ENCODE measurements at regions not wholly inside any gene's neighbourhood (a gene's known extent, or its start where the extent isn't known, plus 50 kb on each side); places are given as distances from the start of the nearest gene placed in this dataset.
A peak's percentile ranks its signal among the peaks of the same experiment; 100 is the strongest.

- Mint-ChIP-seq H3K9me3 (peaks cover 8% of the 10 kb centered on the region in 2 experiments), H3K36me3 (ENCODE audit: insufficient read depth in 1 of 3, low read depth in 3 of 3) (peaks cover 0 to 12% (median 5%) of the 10 kb centered on the region in 3 experiments; a peak in 3 of 7 replicates), H3K4me1 (peaks cover 3 to 4% of the 10 kb centered on the region in 2 experiments), H3K27ac (no peak overlapping the region), H3K4me3 (no peak overlapping the region; a peak in 1 of 5 replicates), H3K27me3 (ENCODE audit: low read depth) (peaks cover 16% of the 10 kb centered on the region)
- no peak overlapping the region for H2BK20ac ChIP-seq (ENCODE audit: low read depth, low read length, poor library complexity, severe bottlenecking)
- no peak overlapping the region for H3K56ac ChIP-seq (ENCODE audit: insufficient read length, low read depth, low read length)
- no peak overlapping the region for H3K23ac ChIP-seq (ENCODE audit: insufficient read length, low read depth, low read length)
- H3K23me2 ChIP-seq (ENCODE audit: insufficient read length, low read depth, low read length, poor library complexity, severe bottlenecking): no peaks in the 10 kb centered on the region
- H3K4ac ChIP-seq (ENCODE audit: low read depth, low read length): no peak overlapping the region
- DNase-seq: peak; percentile 82
- no peaks in the 10 kb centered on the region for H3K79me2 ChIP-seq (ENCODE audit: insufficient read depth, low read length)
- H3K4me2 ChIP-seq (ENCODE audit: insufficient read depth, insufficient read length, low read length): peak overlapping the region; percentile 6
- H4K8ac ChIP-seq (replicated peaks; ENCODE audit: insufficient read length, low read depth, low read length): no peak overlapping the region
- no peaks in the 10 kb centered on the region for H3K27me3 ChIP-seq (ENCODE audit: insufficient read depth, low read length)
- no peak overlapping the region for H2BK120ac ChIP-seq (ENCODE audit: low read depth, low read length, poor library complexity, severe bottlenecking)
- H2BK5ac ChIP-seq (ENCODE audit: insufficient read length, low read length): no peak overlapping the region
- no peaks in the 10 kb centered on the region for H3K4me1 ChIP-seq (ENCODE audit: insufficient read depth, low read length)
- H2AFZ ChIP-seq (ENCODE audit: low read length): peak overlapping the region; percentile 23
- H3K9me3 ChIP-seq (ENCODE audit: control insufficient read depth, low read depth, low read length): no peaks in the 10 kb centered on the region
- H3K14ac ChIP-seq (ENCODE audit: insufficient read depth, low read length): no peak overlapping the region
- H3K79me1 ChIP-seq (ENCODE audit: insufficient read depth, low read depth, low read length, poor library complexity, severe bottlenecking): no peaks in the 10 kb centered on the region
- no peak overlapping the region for H3K27ac ChIP-seq (ENCODE audit: insufficient read length, low read depth, low read length)
- H4K5ac ChIP-seq (ENCODE audit: insufficient read length, low read depth, low read length): no peak overlapping the region
- H4K91ac ChIP-seq (ENCODE audit: insufficient read length, low read depth, low read length): no peak overlapping the region
- H2BK15ac ChIP-seq (ENCODE audit: low read depth, low read length): no peak overlapping the region
- H4K20me1 ChIP-seq (ENCODE audit: control insufficient read depth, insufficient read depth, insufficient read length): no peaks in the 10 kb centered on the region
- H2BK12ac ChIP-seq (ENCODE audit: insufficient read length, low read depth, low read length): no peak overlapping the region
- H3K18ac ChIP-seq (ENCODE audit: insufficient read length, low read depth, low read length): no peak overlapping the region
- H2AK5ac ChIP-seq (ENCODE audit: insufficient read length, low read length): no peak overlapping the region
- H3K9ac ChIP-seq (ENCODE audit: extremely low read depth, insufficient read length, low read length): no peak overlapping the region
- TF ChIP-seq CTCF (conservative IDR thresholded peaks at IDR 0.05): peak; percentile 92
- no CpG with 5 or more reads among the region's 39 CpGs for WGBS (ENCODE audit: extremely low coverage, insufficient read length, low lambda C conversion rate)
- no peak overlapping the region for H3T11ph ChIP-seq (ENCODE audit: low read length)
Observed at GRCh38 chr2:172674034-172674967, 61.3 kb upstream of the RAPGEF4 start.

Data from H9 (cell line).